ENCODE measurements at regions not wholly inside any gene's neighbourhood (a gene's known extent, or its start where the extent isn't known, plus 50 kb on each side); places are given as distances from the start of the nearest gene placed in this dataset.

DNA sequence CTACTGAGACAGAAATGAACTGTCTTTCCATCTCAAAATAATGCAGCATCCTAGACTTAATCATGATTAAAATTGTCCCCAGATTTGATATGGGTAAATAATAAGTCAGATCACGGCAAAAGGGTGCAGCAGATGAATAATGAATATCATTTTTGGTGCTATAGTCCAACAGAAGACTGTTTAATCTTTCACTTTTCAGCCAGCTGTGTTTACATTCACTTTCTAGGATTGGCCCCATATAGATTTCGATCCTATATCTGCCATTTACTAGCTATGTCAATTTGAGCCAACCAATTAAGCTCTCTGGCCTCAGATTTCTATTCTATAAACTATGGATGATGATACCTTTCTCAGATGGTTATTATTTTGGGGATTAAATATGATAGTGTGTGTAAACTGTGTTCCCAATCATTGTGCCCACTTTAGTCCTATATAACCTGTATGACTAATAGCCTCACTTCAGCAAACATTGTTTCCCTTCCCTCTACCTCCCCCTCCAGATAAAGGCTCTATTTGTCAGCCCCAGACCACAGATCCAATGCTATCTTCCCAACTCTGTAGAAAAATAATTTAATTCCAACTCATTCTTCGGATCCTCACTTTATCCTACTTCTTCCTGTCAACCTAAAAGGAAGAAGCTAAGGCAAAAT lies 53.6 kb upstream of the NT5E start:
- no peak for DNase-seq (ENCODE audit: low spot score)

DNA sequence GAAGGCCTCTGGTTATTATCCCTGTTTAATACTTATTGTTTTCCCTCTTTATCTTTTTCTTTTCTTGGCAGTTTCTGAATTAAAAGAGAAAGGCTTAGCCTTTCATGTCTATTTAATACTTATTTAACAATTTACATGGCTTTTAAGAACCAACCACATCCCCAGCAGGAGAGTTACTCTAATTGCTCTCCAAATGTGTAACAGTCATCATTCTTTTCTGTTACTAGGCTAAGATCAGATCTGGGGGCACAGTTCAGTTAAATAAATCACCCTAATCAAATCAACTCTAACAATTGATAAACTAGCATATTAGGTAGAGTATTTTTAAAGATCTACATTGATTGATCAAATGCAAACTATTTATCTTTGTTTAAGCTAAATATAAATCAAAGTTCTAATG lies 54.1 kb upstream of the NT5E start:
- DNase-seq (ENCODE audit: low spot score), result no peak

DNA sequence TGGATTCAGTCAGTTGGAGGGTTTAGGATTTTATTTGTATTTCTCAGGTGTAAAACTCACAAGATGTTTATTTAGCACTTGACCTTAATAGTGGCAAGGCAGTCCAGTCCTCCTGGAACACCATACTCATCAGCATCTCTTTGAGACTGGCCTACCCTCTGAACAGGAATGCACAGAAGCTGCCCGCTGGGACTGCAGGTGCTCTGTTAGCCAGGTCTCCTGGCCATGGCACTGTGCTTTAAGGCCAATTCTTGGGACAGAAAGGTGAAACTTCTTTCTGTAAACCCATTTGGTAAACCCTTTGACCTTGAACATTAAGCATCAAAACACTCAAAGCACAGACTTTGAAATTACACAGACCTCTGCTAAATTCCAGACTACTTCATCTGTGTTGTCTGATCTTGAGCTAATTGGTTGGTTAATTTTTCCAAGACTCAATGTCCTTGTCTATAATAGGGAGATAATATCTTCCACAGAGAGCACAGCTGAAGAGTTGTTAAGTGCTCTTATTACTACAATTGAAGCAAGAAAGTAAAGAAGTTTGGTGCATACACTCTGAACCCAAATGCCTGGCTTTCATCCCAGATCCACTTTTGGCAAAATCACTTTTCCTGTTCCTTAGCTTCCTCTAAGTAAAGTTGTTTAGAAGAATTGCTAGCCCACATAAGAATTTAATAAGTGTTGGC lies 54.9 kb upstream of the NT5E start:
- DNase-seq (ENCODE audit: low spot score), result no peak

DNA sequence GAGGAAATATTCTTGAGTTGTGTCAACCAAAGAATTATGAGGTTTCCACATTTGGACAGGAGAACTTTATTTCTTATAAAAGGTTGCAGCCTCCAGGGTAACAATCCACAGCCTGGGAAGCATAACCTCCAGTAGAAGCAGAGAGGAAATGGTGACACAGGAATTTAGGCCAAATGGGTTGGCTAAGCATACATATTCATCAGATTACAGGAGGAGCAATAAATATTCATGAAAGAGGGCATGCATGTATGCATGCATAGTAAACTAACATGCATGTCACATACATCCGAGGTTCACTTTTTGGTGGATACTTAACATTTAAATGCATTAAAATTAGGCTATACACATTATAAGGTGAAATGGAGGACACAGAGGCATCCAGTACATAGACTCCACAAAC lies 55.7 kb upstream of the NT5E start:
- DNase-seq (ENCODE audit: low spot score), result no peak

DNA sequence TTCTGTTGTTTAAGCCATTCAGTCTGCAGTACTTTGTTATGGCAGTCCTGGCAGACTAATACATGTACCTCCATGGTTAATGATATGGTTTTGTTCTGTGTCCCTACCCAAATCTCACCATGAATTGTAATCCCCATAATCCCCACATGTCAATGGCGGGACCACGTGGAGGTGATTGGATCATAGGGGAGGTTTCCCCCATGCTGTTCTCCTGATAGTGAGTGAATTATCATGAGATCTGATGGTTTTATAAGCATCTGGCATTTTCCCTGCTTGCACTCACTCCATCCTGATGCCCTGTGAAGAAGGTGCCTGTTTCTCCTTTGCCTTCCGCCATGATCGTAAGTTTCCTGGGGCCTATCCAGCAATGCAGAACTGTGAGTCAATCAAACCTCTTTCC lies 57.5 kb upstream of the NT5E start:
- no peak for DNase-seq (ENCODE audit: low spot score)

DNA sequence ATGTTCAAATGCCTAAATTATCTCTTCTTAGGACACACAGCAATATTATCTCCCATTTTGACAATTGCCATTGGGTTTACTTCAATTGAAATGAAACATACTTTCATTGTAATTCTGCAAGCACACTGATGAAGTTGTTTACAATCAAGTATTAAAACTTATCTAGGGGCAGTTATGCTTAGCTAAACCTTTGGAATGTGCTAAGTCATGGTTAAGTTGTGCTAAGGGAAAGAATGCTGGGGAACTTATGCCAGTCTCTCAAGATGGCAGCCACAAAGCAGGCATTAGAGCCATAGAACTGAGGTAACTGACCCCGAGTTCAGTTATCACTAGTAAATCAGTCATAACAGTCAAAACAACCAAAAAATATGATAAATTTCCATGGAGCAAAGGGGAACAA lies 59.1 kb upstream of the NT5E start:
- DNase-seq (ENCODE audit: low spot score), result peak; percentile 14

DNA sequence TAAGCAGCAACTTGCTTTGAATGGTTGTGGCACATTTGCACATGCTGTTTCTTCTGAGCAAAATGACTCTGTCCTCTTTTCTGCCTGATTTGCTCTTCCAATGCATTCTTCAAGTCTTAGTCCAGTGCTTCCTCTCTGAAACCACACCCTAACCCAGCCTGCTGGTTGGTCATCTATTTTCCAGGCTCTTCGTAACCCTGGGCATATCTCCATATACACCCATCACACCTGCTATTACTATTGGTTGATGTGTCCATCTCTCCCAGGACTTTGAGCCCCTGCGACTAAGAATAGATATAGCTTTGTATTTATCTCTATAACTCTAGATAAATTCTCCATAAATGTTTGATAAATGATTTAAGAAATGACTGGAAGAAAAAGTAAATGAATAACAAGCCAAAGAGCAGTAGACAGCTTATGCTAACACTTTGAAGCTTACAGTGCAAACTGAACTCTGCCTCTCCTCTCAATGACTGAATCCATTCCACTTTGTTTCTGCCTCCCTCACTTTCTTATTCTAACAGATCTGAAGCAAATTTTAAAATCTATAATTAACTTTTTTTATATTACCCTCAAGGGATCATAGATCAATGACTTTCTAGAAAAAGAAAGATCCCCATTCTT lies 59.7 kb upstream of the NT5E start:
- peak; percentile 31 for DNase-seq (ENCODE audit: low spot score)

DNA sequence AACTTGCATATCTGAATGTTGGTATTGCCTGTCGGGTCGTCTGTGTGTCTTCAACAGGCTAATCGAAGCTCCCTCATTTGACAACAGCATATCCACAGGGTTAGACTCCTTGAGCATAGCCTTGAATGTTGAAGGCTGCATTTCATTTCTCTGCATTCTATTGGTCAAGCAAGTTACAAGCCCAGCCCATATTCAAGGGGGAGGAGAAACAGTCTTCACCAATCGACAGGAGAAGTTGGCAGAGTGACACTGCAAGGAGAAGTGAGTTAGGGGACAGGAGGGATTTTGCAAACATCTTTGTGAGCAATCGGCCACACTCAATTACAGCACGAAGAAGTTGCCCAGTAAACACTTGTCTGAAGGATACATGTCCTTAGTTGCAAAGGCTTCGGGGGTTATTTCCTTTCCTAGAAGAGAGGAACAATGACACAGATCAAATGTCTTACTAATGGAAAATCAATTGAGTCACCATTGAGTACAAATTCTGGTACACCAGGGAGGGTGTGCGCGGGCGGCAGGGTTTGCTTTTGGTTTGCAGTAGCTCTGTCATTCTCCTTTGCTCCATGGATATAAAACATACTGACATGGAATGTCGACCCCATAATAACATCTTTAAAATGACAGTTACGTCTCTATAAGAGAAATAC lies 60.6 kb upstream of the NT5E start:
- no peak for DNase-seq (ENCODE audit: low spot score)

DNA sequence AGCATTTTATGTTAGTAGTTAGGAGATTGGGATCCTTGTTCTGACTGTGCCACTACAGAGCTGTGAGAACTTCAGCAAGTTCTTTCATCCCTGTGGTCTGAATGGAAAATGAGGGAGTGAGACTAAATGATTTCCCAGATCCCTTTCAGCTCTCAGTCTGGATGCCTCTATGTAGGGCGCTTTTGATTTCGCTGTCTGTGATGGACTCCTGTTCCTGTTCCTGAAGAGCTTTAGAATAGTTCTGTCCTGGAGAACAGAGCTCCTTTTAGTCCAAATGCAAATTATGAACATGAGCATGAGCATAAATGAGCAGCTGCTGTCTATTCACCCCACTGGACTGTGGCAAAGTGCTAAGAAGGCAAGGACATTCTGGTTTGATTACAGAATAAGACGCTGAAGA lies 61.4 kb upstream of the NT5E start:
- DNase-seq (ENCODE audit: low spot score), result no peak

DNA sequence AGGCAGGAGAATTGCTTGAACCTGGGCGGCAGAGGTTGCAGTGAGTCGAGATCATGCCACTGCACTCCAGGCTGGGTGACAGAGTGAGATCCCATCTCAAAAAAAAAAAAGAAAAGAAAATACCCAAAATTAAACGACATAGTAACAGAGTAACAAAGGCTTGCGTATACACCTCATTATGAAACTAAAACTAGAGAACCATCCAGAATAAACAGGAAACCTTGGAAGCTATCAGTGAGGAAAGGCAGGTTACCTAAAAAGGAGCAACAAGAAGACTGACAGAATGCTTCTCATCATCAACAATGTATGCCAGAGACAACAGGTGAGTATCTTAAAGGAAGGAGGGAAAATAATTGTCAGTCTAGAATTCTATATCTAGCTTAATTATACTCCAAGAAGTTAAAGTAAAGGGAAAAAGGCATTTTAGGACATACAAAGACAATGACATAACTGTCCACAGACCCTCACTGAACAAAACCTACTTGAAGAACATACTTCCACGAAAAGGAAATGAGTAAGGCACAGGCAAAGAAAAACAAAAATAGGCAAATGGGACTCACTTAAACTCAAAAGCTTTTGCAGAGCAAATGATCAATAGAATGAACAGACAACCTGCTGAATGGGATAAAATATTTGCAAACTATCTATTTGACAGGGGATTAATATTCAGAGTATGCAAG lies 64.1 kb upstream of the NT5E start:
- DNase-seq (ENCODE audit: low spot score), result no peak

DNA sequence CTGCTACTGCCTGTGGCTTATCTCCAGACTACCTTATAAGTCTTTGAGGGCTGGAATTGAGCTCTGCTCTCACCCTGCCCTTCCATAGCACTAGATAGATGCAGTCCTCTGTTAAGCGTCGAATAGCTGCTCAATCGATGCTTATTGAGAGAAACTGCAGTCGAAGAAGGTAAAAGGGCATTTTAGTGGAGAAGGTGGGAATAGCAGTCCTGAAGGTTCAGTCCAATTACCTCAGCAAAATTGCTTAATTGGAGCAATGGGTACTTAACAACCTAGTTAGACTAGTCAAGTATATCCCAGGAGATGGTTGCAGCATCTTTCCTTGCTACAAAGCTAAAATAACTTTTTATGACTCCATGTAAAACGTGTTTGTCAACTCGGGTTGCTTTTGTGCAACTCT lies 66.8 kb upstream of the NT5E start:
- no peak for DNase-seq (ENCODE audit: low spot score)

DNA sequence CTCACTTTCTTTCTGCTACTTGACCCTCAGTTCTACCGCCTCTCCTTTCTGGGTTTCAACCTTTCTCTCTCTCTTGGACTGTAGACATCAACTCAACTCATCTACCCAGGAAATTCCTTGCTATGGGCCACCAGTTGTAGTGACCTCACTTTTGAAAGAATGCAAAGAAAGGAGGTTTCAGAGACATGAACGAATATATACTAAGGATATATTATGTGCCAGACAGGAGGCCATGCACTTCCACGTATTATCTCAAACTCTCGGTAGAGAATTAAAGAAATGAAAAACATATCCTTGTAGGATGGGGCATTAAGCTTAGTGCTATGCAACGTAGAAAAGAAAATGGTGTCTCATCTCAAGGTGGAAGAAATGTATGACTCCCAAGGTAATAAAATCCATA lies 67.3 kb upstream of the NT5E start:
- DNase-seq (ENCODE audit: low spot score), result no peak

DNA sequence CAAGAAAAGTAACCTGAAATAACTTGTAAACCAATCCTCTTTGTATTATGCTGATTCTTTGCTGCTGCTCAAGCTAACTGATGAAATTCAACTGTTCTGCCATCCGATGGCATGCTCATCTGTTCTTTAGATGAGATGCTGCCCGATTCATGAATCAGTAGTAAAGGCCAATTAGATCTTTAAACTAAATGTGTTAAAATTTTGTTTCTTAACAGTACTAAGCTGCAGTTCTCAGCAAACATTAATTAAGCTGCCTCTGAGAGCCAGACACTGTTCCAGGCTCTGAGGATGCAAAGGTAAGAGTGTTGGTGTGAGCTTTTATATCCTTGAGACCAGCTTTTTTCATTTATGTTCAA lies 77.0 kb upstream of the NT5E start:
- no peak for DNase-seq (ENCODE audit: low spot score)

DNA sequence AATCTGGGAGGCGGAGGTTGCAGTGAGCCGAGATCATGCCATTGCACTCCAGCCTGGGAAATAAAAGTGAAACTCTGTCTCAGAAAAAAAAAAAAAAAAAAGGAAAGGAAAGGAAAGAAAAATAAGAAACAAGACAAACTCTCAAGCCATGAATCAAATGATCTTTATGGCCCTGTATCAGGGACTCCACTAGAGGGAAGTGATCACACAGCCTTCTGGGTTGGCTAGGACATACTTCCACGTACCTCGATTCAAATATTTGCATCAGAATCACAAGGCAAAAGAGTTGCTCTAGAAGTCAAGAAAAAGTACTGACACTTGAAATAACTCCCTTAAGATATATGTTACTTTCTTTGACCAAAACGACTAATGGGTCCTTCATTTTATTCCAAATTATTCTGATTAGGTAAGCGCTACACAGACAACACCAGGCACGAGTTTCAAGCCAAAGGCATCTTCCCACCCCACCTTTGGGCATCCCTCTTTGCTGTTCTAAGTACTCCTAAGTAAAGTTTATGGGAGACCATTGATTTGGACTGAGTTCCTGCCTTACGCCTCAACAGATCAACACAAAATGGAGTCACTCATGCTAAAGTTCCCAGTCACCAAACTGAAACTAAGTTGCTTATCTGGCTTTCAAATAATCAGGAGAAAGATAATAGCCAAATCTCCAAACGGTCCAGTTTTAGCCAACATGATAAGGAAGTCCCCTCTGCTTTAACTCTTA lies 77.5 kb upstream of the NT5E start:
- DNase-seq (ENCODE audit: low spot score), result no peak

DNA sequence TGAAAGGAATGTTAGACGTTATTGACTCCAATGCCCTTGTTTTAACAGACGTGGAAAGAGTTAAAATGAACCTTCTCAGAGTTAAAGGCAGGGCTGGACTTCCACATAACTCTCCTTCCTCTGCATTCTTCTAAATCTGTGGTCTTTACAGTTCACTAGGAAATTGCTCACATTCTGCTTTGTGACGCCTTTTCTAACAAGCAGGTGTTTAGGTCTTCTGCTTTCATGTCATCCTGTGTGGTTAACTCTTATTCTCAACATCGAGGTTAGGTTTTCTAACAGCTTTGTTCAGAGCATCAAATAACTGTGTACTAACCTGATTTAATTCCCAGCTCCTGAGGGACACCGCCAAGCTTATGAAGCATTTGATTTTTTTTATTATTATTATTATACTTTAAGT lies 81.3 kb upstream of the NT5E start:
- no peak for DNase-seq (ENCODE audit: low spot score)

DNA sequence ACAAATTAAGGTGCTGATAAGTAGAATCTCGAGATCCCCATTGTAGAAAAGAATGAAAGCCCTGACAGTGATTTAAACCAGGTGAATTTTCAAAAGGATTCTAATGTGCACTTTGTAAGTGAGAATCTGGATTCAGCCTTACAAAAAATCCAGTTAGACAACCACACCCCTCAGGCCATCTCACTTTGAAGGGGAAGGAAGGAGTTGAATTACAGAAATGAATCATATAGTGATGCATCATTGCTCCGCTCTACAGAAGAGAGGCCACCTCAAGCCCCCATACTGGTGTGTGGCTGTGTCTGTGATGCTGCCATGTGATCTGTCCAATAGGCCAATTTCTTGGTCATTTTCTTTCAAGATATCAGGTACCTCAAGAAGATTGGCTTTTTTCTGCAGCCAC lies 85.5 kb upstream of the NT5E start:
- DNase-seq (ENCODE audit: low spot score), result peak; percentile 43

DNA sequence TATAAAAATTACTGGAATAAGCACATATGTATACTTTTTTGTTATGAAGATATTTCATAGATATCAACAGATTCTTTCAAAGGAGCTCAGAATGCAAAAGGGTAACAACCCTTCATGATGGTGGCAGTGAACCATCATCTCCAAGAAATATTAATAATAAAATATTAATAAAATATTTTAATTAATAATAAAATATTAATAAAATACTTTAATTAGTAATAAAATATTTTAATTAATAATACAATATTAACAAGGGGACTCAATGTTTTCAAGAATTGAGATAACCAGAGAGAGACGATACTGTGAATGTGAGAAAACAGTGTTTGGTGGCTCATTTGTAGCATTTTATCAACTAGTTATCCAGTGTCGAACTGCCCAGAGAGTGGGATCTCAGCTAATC lies 86.0 kb upstream of the NT5E start:
- no peak for DNase-seq (ENCODE audit: low spot score)

DNA sequence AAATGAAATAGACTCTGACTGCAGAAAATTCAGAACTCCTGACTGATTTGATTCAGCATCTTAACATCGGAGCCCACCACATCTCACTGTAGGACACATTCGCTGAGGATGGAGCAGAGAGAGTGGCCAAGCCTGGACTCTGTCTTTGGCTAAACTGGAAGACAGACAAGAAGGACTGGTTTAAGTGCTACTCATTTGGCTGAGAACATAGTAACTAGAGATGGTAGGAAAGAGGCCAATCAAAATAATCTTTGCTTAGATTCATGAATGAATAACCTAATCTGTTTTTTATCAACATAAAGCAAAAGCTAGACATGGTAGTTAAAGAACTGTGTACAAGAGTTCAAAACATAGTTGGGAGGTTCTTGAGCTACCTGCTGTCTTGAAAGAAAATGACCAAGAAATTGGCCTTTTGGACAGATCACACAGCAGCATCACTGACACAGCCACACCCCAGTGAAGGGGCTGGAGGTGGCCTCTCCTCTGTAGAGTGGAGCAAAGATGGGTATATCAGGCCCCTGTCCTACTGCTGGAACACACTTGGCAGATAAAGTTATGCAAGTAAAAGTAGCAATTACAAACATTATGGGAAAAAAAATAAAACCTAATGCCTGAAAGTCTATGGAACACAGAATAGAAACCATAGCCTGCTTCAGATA lies 87.1 kb upstream of the NT5E start:
- DNase-seq (ENCODE audit: low spot score), result no peak

DNA sequence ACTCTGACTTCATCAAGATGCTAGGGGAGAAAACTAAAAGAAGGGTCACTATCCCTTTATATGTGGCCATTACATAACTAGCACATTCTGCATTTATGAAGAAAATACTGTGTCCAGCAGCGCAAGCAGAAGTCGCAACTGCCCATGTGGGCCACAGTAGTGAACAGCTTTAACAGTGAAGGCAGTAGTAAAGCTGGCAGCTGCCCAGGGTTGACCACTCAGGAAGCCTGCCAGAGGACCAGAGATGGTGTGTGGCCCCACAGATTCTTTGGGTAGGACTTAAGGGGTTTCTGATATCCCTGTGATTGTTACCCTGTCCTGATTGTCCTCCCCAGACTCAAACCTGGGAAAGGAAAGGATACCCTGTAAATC lies 88.3 kb upstream of the NT5E start:
- no peak for DNase-seq (ENCODE audit: low spot score)

DNA sequence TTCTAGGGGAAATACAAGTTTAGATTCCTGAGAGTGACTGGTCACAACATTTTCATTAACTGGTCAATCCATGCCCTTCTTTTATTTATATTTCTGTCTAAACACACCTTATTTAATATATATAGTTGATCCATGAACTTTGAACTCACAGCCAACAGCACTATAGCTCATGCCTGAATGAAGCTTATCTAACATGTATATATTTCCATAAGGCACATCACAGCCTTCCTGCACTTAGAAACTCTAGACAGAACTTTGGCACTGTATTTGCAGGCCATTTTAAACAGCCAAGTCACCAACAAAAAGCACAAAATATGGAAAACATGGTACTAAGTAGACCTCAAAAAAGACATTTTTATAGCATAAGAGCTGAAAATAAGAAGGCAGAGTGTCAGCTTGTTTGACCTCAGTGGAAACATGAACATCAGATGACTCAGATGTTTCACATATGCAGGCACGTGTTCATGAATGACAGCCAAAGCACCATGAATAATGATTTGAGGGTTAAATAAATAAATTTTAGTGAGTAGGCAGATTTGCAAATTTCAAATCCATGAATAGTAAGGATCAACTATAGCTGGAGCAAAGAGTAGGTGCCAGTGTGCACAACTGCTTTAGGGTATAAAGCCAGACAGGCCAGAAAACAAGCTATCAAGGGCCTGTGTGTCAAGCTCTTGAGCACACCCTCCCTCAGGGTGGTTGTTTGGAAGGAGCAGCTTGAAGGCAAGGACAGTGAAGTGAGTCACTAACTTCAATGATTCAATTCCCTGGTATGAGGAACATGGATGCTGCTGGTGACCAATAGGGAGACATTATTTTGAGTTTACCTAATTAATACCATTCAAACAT lies 88.9 kb upstream of the NT5E start:
- DNase-seq (ENCODE audit: low spot score), result peak; percentile 93

DNA sequence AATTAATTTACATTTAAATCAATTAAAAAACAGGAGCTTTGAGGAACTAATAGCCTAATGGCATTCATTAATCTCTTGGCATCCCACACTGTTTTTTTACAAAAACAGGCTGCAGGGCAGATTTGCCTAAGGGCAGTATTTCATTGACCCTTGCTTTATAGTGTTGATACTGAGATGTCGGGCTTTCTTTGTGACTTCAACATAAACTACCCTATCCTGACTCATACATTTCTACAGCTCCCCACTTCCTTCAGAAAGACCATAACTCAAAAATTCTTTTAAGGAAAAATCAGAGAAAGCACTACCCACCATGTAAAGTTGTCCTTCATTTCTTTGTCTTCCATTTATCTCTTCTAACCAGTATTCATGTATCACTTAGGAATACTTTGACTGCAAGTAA lies 92.2 kb upstream of the NT5E start:
- DNase-seq (ENCODE audit: low spot score), result no peak
